SU-DHL-6 (cell line): ENCODE measurements at regions not wholly inside any gene's neighbourhood (a gene's known extent, or its start where the extent isn't known, plus 50 kb on each side); places are given as distances from the start of the nearest gene placed in this dataset.

Source experiments
- H2AFZ ChIP-seq: fragments of 200-600 bp; sonication (generic); 2 replicates; pipeline ENCODE4 v1.6.1; 2014; ENCODE audit warnings: low read depth, mild to moderate bottlenecking, moderate library complexity, mixed read lengths, antibody characterized with exemption, low read length; ENCODE audit not compliant: severe bottlenecking
- H3F3A ChIP-seq: fragments of 200-600 bp; shearing (Covaris generic); 2 replicates; pipeline ENCODE4 v1.6.0; 2016; ENCODE audit warnings: antibody characterized with exemption, mild to moderate bottlenecking; ENCODE audit not compliant: insufficient read depth
- H3K27ac ChIP-seq: fragments of 200-600 bp; sonication (generic); 2 replicates; pipeline ENCODE4 v1.5.1; 2016; ENCODE audit warnings: low read depth, mild to moderate bottlenecking, low read length, moderate library complexity, mixed read lengths
- H3K27me3 ChIP-seq: fragments of 200-600 bp; sonication (generic), shearing (Covaris generic); 2 replicates; pipeline ENCODE4 v1.6.0; 2014; ENCODE audit warnings: mild to moderate bottlenecking, low read length
- H3K36me3 ChIP-seq: fragments of 200-600 bp; sonication (generic); 2 replicates; pipeline ENCODE4 v1.6.1; 2014; ENCODE audit warnings: mild to moderate bottlenecking, low read length, mixed read lengths
- H3K4me2 ChIP-seq: fragments of 300-600, 200-600 bp; shearing (Covaris generic), sonication (generic); 2 replicates; pipeline ENCODE4 v1.6.0; 2014; ENCODE audit warnings: low read length, low read depth, mild to moderate bottlenecking; ENCODE audit not compliant: poor library complexity, severe bottlenecking
- H3K4me3 ChIP-seq: fragments of 200-600 bp; sonication (generic); 2 replicates; pipeline ENCODE4 v1.5.1; 2014; ENCODE audit warnings: antibody characterized with exemption, low read length, mild to moderate bottlenecking, mixed read lengths; ENCODE audit not compliant: insufficient read depth, poor library complexity, severe bottlenecking
- H3K79me2 ChIP-seq: fragments of 200-600 bp; sonication (generic); 2 replicates; pipeline ENCODE4 v1.6.1; 2014; ENCODE audit warnings: mild to moderate bottlenecking, low read length, moderate library complexity; ENCODE audit not compliant: insufficient read depth
- H3K9ac ChIP-seq: fragments of 200-600 bp; sonication (generic); 2 replicates; pipeline ENCODE4 v1.7.0; 2014; ENCODE audit warnings: mild to moderate bottlenecking, low read length
- H3K9me2 ChIP-seq: fragments of 200-600 bp; sonication (generic); replicated peaks from 2 replicates; pipeline ENCODE4 v1.6.1; 2014; ENCODE audit warnings: low read length; ENCODE audit not compliant: insufficient read depth
- H3K9me3 ChIP-seq: fragments of 200-600 bp; sonication (generic); 2 replicates; pipeline ENCODE4 v1.6.1; 2014; ENCODE audit warnings: low read length, mixed read lengths; ENCODE audit not compliant: insufficient read depth
- H4K20me1 ChIP-seq: fragments of 200-600 bp; sonication (generic); 2 replicates; pipeline ENCODE4 v1.6.1; 2014; ENCODE audit warnings: low read depth, mild to moderate bottlenecking, antibody characterized with exemption, low read length, moderate library complexity, mixed read lengths
- CTCF ChIP-seq: fragments of 200-600 bp; sonication (generic); IDR thresholded peaks from one replicate; pipeline ENCODE4 v1.5.1; 2017; ENCODE audit warnings: antibody characterized with exemption, mild to moderate bottlenecking, low read length, moderate library complexity; ENCODE audit not compliant: insufficient read depth, poor library complexity, severe bottlenecking
- EZH2phosphoT487 ChIP-seq: fragments of 200-600 bp; sonication (generic), shearing (Covaris generic); conservative IDR thresholded peaks from 2 replicates; pipeline ENCODE4 v1.6.1; 2018; ENCODE audit warnings: mild to moderate bottlenecking, antibody characterized with exemption, low read length, moderate library complexity, mixed read lengths

- TF ChIP-seq CTCF: no peak
- Histone ChIP-seq H2AFZ (no peak overlapping the region), H3K4me3 (no peak overlapping the region), H3K27me3 (no peaks in the 10 kb centered on the region), H3F3A (no peaks in the 10 kb centered on the region), H3K9me2 (no peaks in the 10 kb centered on the region), H3K9me3 (no peaks in the 10 kb centered on the region), H4K20me1 (no peaks in the 10 kb centered on the region), H3K4me2 (no peak overlapping the region), H3K27ac (no peak overlapping the region), H3K9ac (no peak overlapping the region), H3K36me3 (no peaks in the 10 kb centered on the region), H3K79me2 (no peaks in the 10 kb centered on the region)
Observed at GRCh38 chr3:67713764-67714469, 59.5 kb upstream of the SUCLG2 start.

GRCh38 chr3:67712259-67712658 is 57.8 kb upstream of the SUCLG2 start:
- H3F3A ChIP-seq: no peaks in the 10 kb centered on the region
- H3K9me3 ChIP-seq: no peaks in the 10 kb centered on the region
- TF ChIP-seq CTCF (no peak), EZH2phosphoT487 (no peak)
- no peak overlapping the region for H3K27ac ChIP-seq
- no peak overlapping the region for H2AFZ ChIP-seq
- no peaks in the 10 kb centered on the region for H3K36me3 ChIP-seq
- no peak overlapping the region for H3K9ac ChIP-seq
- H3K9me2 ChIP-seq: no peaks in the 10 kb centered on the region
- no peak overlapping the region for H3K4me3 ChIP-seq
- H4K20me1 ChIP-seq: no peaks in the 10 kb centered on the region
- H3K27me3 ChIP-seq: no peaks in the 10 kb centered on the region
- no peaks in the 10 kb centered on the region for H3K79me2 ChIP-seq
- no peak overlapping the region for H3K4me2 ChIP-seq

GRCh38 chr3:67710396-67710795 is 56.0 kb upstream of the SUCLG2 start:
- Histone ChIP-seq H3K4me2 (no peak overlapping the region), H2AFZ (no peak overlapping the region), H3K9me2 (no peaks in the 10 kb centered on the region), H3K27me3 (no peaks in the 10 kb centered on the region), H3K9ac (no peak overlapping the region), H3K4me3 (no peak overlapping the region), H3F3A (no peaks in the 10 kb centered on the region), H3K36me3 (no peaks in the 10 kb centered on the region), H3K79me2 (no peaks in the 10 kb centered on the region), H4K20me1 (no peaks in the 10 kb centered on the region), H3K9me3 (no peaks in the 10 kb centered on the region), H3K27ac (no peak overlapping the region)
- TF ChIP-seq EZH2phosphoT487: no peak
- TF ChIP-seq CTCF: no peak
